Putamen (tissue), 1 donor: ENCODE measurements at regions not wholly inside any gene's neighbourhood (a gene's known extent, or its start where the extent isn't known, plus 50 kb on each side); places are given as distances from the start of the nearest gene placed in this dataset.
"Not testable (repeated sequence)": the region's sequence is repeated elsewhere in the genome, so short reads cannot be mapped to it uniquely, and the experiment has no call there.

ENCODE experiments used
- DNase-seq: peaks from one replicate; pipeline ENCODE4 v3.0.0-alpha.2; 2016; ENCODE audit warnings: low spot score

- DNase-seq, result no peak
Observed at GRCh38 chr6:94902974-94903628, 674.2 kb upstream of the MANEA start.

DNA sequence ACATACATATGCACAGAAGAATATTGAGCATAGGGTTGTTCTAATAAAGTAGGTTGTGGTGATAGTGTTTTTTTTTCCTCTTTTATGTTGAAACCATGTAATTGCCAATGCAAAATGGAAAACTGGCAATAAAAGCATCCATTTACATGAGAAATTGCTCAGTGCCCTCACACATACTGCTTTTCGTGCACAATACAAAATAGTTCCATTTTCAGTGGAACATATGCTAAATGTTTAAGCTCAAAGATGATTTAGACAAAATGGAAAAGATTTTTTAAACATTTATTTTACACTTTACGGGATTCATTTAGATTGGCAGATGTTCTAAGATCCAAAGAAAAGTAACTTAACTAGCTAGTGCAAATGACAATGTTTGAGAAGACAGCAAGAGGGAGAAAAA, 678.1 kb upstream of the MANEA start:
- no peak for DNase-seq

DNA sequence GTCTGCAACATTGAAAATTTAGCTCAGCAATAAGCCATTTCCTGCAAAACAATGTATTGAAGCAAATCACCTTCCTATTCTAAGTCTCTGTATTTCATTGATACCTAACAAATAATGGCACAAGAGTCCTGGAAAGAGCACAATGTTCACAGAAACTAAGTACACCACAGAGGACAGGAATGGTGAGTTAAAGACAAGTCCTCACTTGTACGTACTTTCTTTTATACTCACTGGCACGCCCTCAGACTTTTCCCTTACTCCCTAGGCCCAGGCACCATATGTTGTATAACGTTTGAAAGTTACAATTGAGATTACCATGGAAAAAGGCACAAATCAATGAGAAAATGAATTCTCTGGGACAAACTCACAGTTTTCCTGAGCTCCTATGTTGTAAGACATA, 683.0 kb upstream of the MANEA start:
- DNase-seq, result no peak

DNA sequence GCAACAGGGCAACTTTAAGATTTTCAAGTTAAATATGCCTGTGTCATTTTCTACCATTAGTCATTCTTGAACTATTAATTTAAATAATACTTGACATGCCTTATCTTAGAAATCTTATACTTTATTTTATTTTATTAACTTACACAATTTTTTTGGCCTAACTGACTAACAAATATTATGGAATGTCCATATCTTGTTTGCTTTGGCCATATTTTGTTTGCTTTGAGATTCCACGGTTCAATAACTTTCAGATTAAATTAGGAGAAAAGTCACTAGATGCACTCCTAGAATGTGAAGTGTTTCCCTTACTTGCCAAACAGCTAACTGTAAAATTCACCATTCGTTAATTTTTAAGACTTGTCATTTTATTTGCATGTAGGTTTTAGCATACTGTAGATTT, 684.0 kb upstream of the MANEA start:
- DNase-seq, result no peak

GRCh38 chr6:94873819-94874218, 703.5 kb upstream of the MANEA start:
- not testable (repeated sequence) for DNase-seq

- no peak for DNase-seq
Observed at GRCh38 chr6:94862112-94862511, 715.2 kb upstream of the MANEA start.

DNA sequence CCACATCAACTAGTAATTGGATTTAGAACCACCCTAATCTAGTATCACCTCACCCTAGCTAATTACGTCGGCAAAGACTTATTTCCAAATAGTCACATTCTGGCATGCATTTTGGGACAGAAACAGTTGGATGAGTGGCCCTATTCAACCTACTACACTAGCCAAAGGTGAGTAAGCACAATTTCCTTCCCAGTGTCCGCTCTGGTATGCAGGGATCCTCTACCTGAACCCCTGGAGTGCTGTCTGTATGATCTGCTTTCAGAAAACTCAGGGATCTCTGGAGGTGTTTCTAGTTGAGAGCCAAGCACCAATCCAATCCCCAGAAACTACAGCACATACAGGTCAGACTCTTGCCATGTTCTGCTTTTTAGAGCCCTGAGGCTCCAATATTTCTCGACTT, 717.4 kb upstream of the MANEA start:
- DNase-seq, result no peak

GRCh38 chr6:94856999-94857398, 720.3 kb upstream of the MANEA start:
- not testable (repeated sequence) for DNase-seq

DNA sequence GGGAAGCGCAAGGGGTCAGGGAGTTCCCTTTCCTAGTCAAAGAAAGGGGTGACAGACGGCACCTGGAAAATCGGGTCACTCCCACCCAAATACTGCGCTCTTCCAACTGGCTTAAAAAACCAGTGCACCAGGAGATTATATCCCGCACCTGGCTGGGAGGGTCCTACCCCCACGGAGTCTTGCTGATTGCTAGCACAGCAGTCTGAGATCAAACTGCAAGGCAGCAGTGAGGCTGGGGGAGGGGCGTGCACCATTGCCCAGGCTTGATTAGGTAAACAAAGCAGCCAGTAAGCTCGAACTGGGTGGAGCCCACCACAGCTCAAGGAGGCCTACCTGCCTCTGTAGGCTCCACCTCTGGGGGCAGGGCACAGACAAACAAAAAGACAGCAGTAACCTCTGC, 726.0 kb upstream of the MANEA start:
- DNase-seq, result not testable (repeated sequence)

DNA sequence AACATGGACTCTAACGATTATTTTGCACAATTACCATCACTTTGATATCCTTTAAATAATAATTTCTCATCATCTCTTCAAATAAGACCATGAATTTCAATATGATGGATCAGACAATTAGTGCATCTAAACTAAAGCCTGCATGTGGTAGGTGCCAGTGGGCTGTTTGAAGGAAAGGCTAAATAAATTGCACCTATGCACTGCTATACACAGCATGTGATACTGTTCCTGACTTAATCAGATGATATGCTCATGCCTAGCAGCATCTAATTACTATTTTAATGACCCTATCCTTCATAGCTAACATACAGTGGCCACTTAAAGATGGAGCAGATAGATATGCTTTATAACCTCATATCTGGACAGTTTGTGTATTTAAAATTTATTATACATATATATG, 731.6 kb upstream of the MANEA start:
- DNase-seq, result no peak

GRCh38 chr6:94835264-94835663, 742.1 kb upstream of the MANEA start:
- DNase-seq, result no peak

DNA sequence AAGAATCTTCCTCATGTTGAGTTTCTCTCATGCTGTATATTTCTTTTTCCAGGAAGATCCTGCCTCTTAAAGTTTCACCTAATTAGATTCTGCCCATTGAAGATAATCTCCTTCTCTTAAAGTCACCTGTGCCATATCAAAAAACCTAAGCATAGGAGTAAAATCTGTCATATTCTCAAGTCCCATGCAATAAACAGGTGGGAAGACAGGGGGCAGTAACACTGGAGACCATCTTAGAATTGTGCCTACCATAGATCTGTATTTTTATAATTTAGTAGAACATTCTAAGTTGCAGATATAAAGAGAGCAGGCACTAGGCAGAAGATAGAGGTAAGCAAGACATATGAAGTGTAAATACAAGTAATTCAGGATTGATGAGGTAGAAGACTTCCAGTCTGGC, 763.5 kb upstream of the MANEA start:
- DNase-seq, result no peak

- DNase-seq, result no peak
Observed at GRCh38 chr6:94801344-94801743, 776.0 kb upstream of the MANEA start.

DNA sequence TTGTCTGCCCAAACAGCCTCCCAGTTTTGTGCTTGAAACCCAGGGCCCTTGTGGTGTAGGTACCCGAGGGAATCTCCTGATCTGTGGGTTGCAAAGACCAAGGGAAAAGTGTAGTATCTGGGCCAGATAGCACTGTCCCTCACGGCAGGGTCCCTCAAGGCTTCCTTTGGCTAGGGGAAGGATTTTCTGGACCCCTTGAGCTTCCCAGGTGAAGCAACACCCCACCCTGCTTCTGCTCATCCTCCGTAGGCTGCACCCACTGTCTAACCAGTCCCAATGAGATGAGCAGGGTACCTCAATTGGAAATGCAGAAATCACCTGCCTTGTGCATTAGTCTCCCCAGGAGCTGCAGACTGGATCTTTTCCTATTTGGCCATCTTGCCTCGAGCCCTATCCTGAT, 791.8 kb upstream of the MANEA start:
- no peak for DNase-seq

DNA sequence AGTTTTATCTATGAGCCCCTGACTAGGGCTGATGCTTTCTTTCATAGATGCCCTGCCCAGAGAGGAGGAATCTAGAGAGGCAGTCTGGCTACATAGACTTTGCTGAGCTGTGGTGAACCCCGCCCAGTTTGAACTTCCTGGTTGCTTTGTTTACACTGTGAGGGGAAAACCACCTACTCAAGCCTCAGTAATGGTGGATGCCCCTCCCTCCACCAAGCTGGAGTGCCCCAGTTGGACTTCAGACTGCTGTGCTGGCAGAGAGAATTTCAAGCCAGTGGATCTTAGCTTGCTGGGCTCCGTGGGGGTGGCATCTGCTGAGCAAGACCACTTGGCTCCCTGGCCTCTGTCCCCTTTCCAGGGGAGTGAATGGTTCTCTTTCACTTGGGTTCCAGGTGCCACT, 792.3 kb upstream of the MANEA start:
- not testable (repeated sequence) for DNase-seq

GRCh38 chr6:94769197-94769596, 808.1 kb upstream of the MANEA start:
- no peak for DNase-seq

DNA sequence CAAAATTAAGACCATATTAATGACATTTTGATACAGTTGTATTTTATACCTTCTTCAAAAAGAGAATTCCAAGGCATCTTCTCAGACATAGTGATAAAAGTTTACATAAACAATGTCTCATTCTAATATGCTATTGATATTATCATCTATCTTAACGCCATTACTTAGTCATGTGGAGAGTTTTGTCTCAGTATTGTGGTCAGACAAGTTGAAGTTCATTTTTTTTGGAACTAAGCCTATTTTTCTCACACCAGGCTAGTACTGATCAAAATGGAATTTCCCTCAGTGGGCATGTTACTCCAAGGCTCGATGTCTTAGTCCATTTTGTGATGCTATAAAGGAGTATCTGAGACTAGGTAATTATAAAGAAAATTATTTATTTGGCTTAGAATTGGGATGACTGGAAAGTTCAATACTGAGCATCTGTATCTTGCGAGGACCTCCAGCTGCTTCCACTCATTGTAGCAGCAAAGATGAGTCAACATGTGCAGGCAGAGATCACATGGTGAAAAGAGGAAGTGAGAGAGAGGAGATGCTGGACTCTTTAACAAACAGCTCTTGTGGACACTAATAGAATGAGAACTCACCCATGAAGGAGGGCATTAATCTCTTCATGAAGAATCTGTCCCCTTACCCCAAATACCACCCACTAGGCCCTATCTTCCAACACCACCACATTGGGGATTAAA, 825.5 kb upstream of the MANEA start:
- DNase-seq, result no peak

DNA sequence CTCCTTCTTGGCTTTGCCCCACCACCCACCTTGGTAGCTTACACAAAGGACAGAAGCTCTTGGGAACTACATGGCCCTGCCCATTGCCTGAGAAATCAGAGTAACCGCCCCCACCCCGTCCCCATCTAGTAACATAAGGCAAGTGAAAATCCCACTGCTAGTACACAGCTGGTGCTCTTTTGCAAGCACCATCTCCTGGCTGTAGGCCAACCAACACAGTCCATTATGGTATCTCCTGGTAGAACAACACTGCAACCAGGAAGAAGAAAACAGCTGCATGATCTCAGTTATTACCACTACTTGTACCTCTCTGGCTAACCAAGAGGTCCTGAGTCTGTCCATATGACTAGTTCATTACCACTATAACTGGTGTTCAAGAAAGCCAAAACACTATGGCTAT, 841.1 kb upstream of the MANEA start:
- DNase-seq, result no peak

GRCh38 chr6:94735270-94735669, 842.1 kb upstream of the MANEA start:
- no peak for DNase-seq

GRCh38 chr6:94734751-94735150, 842.6 kb upstream of the MANEA start:
- DNase-seq, result no peak

- DNase-seq, result no peak
Observed at GRCh38 chr6:94733066-94733465, 844.3 kb upstream of the MANEA start.

DNA sequence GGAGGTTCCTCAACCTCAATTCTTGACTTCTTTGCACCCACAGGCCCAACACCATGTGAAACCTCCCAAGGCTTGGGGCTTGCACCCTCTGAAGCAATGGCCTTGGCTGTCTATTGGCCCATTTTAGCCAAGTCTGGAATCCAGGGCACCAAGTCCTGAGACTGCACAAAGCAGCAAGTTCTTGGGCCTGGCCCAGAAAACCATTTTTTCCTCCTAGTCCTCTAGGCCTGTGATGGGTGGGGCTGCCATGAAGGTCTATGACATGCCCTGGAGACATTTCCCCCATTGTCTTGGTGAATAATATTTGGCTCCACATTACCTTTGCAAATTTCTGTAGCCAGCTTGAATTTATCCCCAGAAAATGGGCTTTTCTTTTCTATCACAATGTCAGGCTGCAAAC, 849.6 kb upstream of the MANEA start:
- no peak for DNase-seq

DNA sequence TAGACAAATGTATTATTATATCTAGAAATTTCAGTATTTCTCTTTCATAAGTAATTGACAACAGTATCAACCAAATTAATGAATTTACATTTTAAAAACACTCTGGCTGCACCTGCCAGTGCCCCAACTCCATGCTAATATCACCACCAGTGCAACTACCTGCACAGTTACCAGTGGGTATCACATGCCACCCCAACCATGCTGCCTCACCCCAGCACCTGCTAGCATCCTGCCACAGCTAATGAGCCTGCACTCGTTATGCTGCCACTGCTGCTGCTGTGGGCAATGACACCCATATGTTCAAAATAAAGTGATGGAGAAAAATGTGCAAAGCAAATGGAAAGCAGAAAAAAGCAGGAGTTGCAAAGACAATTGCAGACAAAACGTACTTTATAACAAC, 855.9 kb upstream of the MANEA start:
- no peak for DNase-seq

DNA sequence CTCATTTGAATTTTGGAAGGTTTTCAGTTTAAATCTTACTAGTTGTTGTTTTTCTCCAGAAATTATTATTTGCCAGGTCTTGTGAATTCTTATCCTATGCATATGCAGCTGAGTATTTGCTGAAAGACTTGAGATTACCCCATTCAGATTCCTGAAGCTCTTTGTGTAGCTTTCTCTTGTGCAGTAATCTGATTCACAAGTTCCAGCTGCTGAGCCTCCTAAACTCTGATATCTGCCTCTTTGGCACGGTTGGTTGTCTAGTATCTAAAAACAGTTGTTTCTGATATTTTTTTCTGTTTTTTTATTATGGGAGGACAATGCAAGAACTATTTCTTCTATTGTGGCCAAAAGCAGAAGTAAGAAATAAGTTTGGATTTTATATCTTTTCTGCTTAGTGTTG, 863.9 kb upstream of the MANEA start:
- no peak for DNase-seq
